NCI-H748 (cell line): ENCODE measurements at regions not wholly inside any gene's neighbourhood (a gene's known extent, or its start where the extent isn't known, plus 50 kb on each side); places are given as distances from the start of the nearest gene placed in this dataset.

Experiments used
- DNase-seq: peaks from one replicate; lab custom pipeline; 2025; ENCODE audit not compliant: unreplicated experiment; lab: John Stamatoyannopoulos, UW

GRCh38 chr18:31213641-31214040 is 51.0 kb upstream of the DSC1 start:
- DNase-seq, result no peak

GRCh38 chr18:31217038-31217849 is 54.6 kb upstream of the DSC1 start:
- no peak for DNase-seq

GRCh38 chr18:31218671-31219383 is 56.2 kb upstream of the DSC1 start:
- DNase-seq, result no peak

GRCh38 chr18:31219395-31219794 is 56.7 kb upstream of the DSC1 start:
- DNase-seq, result no peak

DNA sequence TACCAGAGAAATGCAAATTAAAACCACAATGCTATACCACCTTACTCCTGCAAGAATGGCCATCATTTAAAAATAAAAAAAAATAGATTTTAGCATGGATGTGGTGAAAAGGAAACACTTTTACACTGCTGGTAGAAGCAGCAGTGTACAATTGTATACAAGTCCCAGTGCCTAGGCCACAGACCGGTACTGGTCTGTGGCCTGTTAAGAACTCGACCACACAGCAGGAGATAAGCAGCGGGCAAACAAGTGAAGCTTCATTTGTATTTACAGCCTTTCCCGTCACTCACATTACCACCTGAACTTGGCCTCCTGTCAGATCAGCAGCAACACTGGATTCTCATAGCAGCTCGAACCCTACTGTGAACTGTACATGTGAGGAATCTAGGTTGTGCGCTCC is 60.7 kb upstream of the DSC1 start:
- peak; percentile 11 for DNase-seq

DNA sequence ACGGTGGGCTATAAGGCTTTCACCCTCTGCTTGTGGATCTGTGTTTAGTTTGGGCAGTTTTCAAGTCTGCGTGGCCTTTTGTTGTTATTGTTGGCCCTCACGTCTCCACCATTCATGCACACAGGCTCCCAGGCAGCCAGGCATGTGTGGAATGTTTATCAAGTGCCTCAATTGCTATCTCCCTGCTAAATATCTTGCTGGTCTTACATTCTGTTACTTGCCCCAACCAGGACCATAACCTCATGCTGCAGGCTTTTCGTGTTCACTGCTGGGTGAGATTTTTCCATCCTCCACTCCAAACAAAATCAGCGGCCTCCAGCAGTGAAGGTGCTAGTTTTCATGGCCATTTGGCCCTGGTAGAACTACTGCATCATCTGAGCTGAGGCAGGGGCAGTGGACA is 63.0 kb upstream of the DSC1 start:
- DNase-seq, result no peak

DNA sequence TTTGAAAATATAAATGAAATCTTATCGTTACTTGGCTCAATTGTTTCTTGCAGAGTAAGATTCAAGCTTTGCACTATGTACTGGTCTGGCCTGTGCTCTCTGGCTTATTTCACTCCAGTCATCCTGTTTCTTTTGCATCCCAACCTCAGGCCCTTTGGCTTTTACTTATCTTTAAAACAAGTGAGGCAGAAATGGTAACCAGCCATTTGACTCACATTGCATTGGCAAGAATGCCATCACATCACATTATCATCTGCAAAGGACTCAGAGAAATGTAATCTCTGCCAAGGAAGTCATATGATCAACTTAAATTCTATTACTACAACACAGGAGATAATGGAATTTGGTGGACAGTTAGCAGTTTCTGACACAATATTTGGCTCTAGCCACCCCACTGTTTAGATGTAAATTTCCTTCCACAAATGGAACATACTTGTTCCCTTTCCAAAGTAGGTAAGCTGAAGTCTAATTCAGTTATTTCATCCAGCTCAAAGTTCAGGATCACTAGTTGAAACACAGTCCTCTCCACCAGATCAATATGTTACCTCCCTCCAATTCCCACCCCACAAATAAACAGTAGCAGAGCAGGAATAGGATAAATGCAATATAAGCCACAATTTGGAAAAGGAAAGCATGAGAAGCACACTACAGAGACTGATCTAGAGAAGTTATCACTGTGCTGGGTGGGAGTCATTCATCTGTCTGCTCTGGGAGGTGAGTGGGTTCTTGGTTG is 65.0 kb upstream of the DSC1 start:
- DNase-seq, result no peak

DNA sequence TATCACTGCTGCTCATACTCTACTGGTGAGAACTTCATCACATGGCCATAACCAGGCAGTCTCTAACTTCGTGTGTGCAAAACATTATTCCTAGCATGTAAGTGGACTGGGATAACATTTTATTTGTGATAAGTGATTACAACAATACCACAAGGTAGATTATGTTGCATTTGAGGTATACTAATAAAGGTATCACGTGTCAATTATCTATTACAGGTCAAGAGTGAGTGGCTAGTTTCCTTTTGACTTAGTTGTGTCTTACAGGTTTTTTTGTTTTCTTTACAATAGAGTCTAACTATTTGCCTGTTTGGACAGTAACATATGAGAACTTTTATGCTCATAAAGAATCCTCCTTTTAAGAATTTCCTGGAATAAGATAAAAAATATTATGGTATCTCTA is 67.2 kb upstream of the DSC1 start:
- no peak for DNase-seq

- no peak for DNase-seq
Measured at GRCh38 chr18:31230495-31230894, 67.8 kb upstream of the DSC1 start.

DNA sequence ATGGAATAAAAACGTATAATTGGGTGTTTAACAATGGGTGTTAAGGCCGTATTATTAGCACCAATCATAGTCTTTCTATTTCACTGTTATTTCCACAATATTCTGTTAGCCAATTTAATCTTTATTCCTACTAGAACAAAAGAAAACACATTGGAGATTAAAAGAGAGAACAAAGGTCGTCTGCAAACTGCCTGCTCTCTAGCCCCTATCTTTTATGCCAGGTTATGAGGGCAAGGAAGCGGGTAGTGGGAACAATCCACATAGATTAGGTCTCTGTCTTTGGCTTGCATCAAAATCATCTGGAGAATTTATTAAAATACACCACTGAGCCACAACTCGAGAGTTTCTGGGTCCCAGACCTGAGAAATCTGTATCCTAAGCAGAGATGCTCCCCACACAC is 69.4 kb upstream of the DSC1 start:
- DNase-seq, result no peak

- DNase-seq, result no peak
Measured at GRCh38 chr18:31232775-31233424, 70.2 kb upstream of the DSC1 start.

- no peak for DNase-seq
Measured at GRCh38 chr18:31233621-31234275, 71.1 kb upstream of the DSC1 start.

- DNase-seq, result no peak
Measured at GRCh38 chr18:31235856-31236255, 73.2 kb upstream of the DSC1 start.

DNA sequence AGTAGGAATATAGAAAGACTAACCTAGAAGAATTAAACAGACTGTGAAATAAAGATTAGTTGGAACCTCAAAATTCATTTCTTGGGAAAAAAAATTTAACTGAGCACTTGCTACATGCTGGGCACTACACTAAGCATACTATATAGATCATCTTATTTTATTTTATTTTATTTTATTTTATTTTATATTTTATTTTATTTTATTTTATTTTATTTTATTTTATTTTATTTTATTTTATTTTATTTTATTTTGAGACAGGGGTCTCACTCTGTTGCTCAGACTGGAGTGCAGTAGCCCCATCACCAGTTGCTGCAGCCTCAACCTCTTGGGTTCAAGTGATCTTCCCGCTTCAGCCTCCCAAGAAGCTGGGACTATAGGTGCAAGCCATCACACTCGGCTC is 74.5 kb upstream of the DSC1 start:
- DNase-seq, result no peak

DNA sequence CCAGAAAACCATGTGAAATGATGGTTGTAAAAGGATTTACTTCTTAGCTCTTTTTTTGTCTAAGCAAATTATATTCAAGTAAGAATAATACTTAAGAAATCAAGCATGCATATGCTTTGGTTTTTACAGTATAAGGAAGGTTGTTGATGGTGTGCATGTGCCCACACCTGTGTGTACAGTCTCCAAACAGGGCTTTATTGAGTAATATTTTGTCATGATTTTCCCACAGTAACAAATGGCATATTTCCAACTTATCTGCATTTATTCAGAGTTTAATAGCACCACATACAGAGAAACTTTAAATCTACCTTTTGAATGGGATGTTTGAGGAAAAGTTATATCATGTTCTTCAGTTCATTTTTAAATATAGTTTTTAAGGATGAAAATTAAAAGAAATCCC is 76.5 kb upstream of the DSG1 start:
- no peak for DNase-seq

GRCh38 chr18:31241900-31242409 is 76.0 kb upstream of the DSG1 start:
- no peak for DNase-seq

DNA sequence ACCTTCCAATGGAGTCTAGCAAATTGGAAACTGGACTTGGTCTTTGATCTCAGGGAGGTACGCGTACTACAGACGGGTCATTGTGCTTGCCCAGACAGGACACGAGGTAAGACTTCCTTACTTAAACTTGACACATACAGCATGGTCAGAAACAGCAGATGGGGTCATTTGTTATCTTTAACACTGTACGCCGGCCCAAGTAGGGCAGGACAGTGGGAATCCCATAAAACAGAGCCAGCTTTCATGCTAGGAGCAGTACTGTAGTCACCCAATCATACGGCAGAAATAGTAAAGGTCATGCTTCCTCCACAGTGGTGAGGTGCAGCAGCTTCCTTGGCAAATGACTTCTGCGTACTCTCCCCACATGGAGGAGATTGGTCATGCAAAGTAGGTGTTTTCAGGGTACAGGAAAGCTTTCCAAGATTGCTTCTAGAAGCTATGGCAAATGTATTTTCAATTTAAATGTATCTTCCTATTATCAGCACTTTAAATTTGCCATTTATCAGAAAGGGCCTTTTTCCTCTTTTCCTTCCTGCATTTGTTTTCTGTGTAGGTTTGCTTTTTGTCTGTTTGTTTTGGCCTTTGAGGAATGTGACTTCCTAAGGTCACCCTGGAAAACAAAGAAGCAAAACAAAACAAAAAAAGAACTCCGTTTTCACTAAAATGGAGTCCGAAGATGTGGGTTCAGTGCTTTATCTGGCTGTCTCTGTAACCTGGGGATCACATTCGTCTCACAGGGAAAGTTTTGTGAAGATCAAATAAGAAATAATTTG is 74.0 kb upstream of the DSG1 start:
- no peak for DNase-seq

DNA sequence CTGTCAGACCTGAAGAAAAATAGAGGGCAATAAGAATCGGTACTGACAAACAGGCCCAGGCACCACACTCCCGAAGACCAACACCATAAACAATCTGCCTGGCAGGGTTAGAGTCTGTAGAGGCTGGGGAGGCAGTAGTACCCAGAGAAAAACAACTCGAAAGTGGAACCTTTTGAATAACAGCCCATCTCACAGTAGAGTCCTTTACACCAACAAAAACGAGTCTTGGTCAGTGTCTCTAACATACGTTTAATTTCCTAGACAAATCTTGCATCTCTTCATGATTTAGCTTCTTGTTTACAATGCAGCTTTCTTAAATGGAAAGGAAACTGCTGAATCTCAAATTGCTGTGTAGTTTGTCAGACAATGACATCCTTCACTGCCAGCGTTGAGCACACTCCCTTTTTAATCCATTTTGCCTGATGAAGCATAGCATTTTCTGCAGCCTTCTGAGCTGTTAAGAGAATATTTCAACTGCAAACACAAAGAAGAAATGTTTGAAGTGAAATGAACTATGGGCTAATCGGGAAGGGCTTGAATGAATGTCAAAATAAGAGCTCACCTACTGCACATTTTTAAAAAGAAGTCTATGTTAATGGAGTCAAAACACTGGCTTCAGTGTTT is 73.1 kb upstream of the DSG1 start:
- DNase-seq, result no peak

GRCh38 chr18:31245820-31246219 is 72.1 kb upstream of the DSG1 start:
- no peak for DNase-seq

DNA sequence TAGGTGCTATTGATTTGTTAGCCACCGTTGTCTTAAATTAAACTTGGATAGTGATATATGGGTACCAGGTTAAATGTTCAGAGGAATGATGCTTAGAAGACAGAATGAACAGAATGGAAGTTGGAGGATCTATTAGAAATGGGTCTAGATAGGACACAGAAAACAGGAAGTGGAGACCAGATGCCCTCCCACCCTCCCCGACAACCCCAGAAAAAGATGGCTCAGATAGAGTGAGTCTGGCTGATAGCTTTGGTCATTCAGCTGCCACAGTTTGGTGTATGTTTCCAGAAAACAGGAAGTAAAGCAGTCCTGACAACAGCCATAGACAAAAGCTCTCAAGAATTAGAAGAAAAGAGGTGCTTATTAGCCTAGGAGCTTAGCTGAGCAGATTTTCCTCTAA is 71.5 kb upstream of the DSG1 start:
- no peak for DNase-seq
